PC-3 (cell line): ENCODE measurements at regions not wholly inside any gene's neighbourhood (a gene's known extent, or its start where the extent isn't known, plus 50 kb on each side); places are given as distances from the start of the nearest gene placed in this dataset.
A peak's percentile ranks its signal among the peaks of the same experiment; 100 is the strongest.

Experiments
- ATAC-seq: fragments of 200-7000 bp; cut with Tn5 transposase; 2 replicates; pipeline ENCODE4 v1.9.1; 2020; ENCODE audit warnings: mild to moderate bottlenecking, moderate library complexity
- BruUV-seq: library from RNA; stranded (reverse); fragments of 400-500 nt; replicated peaks from 2 replicates; lab custom pipeline; 2021; lab: Mats Ljungman, UMichigan
- CTCF ChIA-PET: fragments of 300-600 bp; sonication (Branson Sonifier 250); formaldehyde crosslinking; loops from one replicate; lab custom pipeline; 2022; ENCODE audit warnings: antibody characterized with exemption; lab: Charles Lee
- POLR2A ChIA-PET: fragments of 300-600 bp; sonication (Branson Sonifier 250); formaldehyde crosslinking; loops from one replicate; lab custom pipeline; 2022; ENCODE audit warnings: antibody characterized with exemption; ENCODE audit not compliant: unreplicated experiment; lab: Charles Lee
- DNase-seq: peaks from one replicate; pipeline ENCODE4 v3.0.0-alpha.2; 2015
- H2AFZ ChIP-seq: fragments of 300-600 bp; sonication (generic); 2 replicates; pipeline ENCODE4 v1.6.0; 2016; ENCODE audit warnings: antibody characterized with exemption, low read length
- H3F3A ChIP-seq: fragments of 300-600 bp; sonication (generic); one replicate; pipeline ENCODE4 v1.6.0; 2017; ENCODE audit warnings: antibody characterized with exemption, low read length, control low read depth, mild to moderate bottlenecking; ENCODE audit not compliant: unreplicated experiment
- H3K27ac ChIP-seq: fragments of 300-600 bp; sonication (generic); 2 replicates; pipeline ENCODE4 v1.5.1; 2016; ENCODE audit warnings: mild to moderate bottlenecking, low read length
- H3K27me3 ChIP-seq: fragments of 300-600 bp; sonication (generic); 2 replicates; pipeline ENCODE4 v1.6.1; 2016; ENCODE audit warnings: low read length, mixed read lengths
- H3K36me3 ChIP-seq: fragments of 300-600 bp; sonication (generic); 2 replicates; pipeline ENCODE4 v1.6.1; 2016; ENCODE audit warnings: low read depth, mixed run types, low read length, mixed read lengths
- H3K4me1 ChIP-seq: fragments of 300-600 bp; sonication (generic); 2 replicates; pipeline ENCODE4 v1.5.1; 2016; ENCODE audit warnings: low read length; ENCODE audit not compliant: insufficient read depth
- H3K4me2 ChIP-seq: fragments of 300-600 bp; sonication (generic); 2 replicates; pipeline ENCODE4 v1.6.0; 2016; ENCODE audit warnings: low read length
- H3K4me3 ChIP-seq: fragments of 300-600 bp; sonication (generic); 2 replicates; pipeline ENCODE4 v1.5.1; 2016; ENCODE audit warnings: mild to moderate bottlenecking, low read length, mixed read lengths
- H3K79me2 ChIP-seq: fragments of 300-600 bp; sonication (generic); 2 replicates; pipeline ENCODE4 v1.6.1; 2017; ENCODE audit warnings: low read length, mixed read lengths
- H3K9ac ChIP-seq: fragments of 300-600 bp; sonication (generic); 2 replicates; pipeline ENCODE4 v1.6.0; 2016; ENCODE audit warnings: mild to moderate bottlenecking, low read length
- H3K9me2 ChIP-seq: fragments of 300-600 bp; sonication (generic); replicated peaks from 2 replicates; pipeline ENCODE4 v1.6.1; 2016; ENCODE audit warnings: mixed run types, low read length, mixed read lengths
- H3K9me3 ChIP-seq: fragments of 300-600 bp; sonication (generic); 2 replicates; pipeline ENCODE4 v1.6.1; 2016; ENCODE audit warnings: low read length, mixed read lengths
- H4K20me1 ChIP-seq: fragments of 300-600 bp; sonication (generic); 2 replicates; pipeline ENCODE4 v1.6.1; 2016; ENCODE audit warnings: low read length, mixed read lengths
- EZH2 ChIP-seq: fragments of 300-600 bp; sonication (generic); IDR thresholded peaks from one replicate; pipeline ENCODE4 v1.6.1; 2017; ENCODE audit warnings: antibody characterized with exemption, mild to moderate bottlenecking, low read length; ENCODE audit not compliant: unreplicated experiment
- EZH2phosphoT487 ChIP-seq: fragments of 300-600 bp; sonication (generic); IDR thresholded peaks from 2 replicates; pipeline ENCODE4 v1.6.1; 2018; ENCODE audit warnings: mild to moderate bottlenecking, antibody characterized with exemption, low read length, borderline replicate concordance
- intact Hi-C: fragments of 100-400 bp; cut with micrococcal nuclease; formaldehyde crosslinking; loops from 2 replicates; pipeline ENCODE4 v1.9.0; 2023
- TF ChIP-seq, protein P1 (sequence below): fragments of 300-600 bp; sonication (generic); conservative IDR thresholded peaks from 2 replicates; pipeline ENCODE4 v1.5.1; 2017; ENCODE audit warnings: antibody characterized with exemption, low read depth, mild to moderate bottlenecking, low read length

- ChIA-PET POLR2A (no interaction called here), CTCF (no interaction called here)
- Histone ChIP-seq H3K4me1 (peaks cover 8% of the 10 kb centered on the region; the same call in 1 of the 2 replicates), H3F3A (no peaks in the 10 kb centered on the region), H2AFZ (no peak overlapping the region), H3K4me3 (0 out of 2 replicates have a peak overlapping the region, but pooled peaks have one; percentile 30), H3K9me2 (no peaks in the 10 kb centered on the region), H3K79me2 (no peaks in the 10 kb centered on the region), H4K20me1 (no peaks in the 10 kb centered on the region), H3K27ac (peak overlapping the region; percentile 40; the same call in 1 of the 2 replicates), H3K36me3 (no peaks in the 10 kb centered on the region), H3K9me3 (no peaks in the 10 kb centered on the region), H3K9ac (no peak overlapping the region), H3K27me3 (no peaks in the 10 kb centered on the region), H3K4me2 (peak overlapping the region; percentile 71)
- TF ChIP-seq, protein P1, sequence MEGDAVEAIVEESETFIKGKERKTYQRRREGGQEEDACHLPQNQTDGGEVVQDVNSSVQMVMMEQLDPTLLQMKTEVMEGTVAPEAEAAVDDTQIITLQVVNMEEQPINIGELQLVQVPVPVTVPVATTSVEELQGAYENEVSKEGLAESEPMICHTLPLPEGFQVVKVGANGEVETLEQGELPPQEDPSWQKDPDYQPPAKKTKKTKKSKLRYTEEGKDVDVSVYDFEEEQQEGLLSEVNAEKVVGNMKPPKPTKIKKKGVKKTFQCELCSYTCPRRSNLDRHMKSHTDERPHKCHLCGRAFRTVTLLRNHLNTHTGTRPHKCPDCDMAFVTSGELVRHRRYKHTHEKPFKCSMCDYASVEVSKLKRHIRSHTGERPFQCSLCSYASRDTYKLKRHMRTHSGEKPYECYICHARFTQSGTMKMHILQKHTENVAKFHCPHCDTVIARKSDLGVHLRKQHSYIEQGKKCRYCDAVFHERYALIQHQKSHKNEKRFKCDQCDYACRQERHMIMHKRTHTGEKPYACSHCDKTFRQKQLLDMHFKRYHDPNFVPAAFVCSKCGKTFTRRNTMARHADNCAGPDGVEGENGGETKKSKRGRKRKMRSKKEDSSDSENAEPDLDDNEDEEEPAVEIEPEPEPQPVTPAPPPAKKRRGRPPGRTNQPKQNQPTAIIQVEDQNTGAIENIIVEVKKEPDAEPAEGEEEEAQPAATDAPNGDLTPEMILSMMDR: no peak
- no peak for TF ChIP-seq EZH2
- no peak for TF ChIP-seq EZH2phosphoT487
- intact Hi-C loops: no loop called here
- no peak for DNase-seq
- no peak for ATAC-seq
- no TSS peak for BruUV-seq
Measured at GRCh38 chr4:92199135-92199534, 104.6 kb upstream of the GRID2 start.

GRCh38 chr4:92210906-92211305, 92.9 kb upstream of the GRID2 start:
- DNase-seq (no peak), ATAC-seq (no peak)
- no peaks in the 10 kb centered on the region for H4K20me1 ChIP-seq
- H3K4me3 ChIP-seq: no peak overlapping the region
- H3F3A ChIP-seq: no peaks in the 10 kb centered on the region
- ChIA-PET CTCF (no interaction called here), POLR2A (no interaction called here)
- no peaks in the 10 kb centered on the region for H3K9me3 ChIP-seq
- H3K4me2 ChIP-seq: no peak overlapping the region
- H2AFZ ChIP-seq: no peak overlapping the region
- H3K4me1 ChIP-seq: no peaks in the 10 kb centered on the region
- H3K9ac ChIP-seq: no peak overlapping the region
- intact Hi-C loops: no loop called here
- no peaks in the 10 kb centered on the region for H3K27me3 ChIP-seq
- H3K79me2 ChIP-seq: no peaks in the 10 kb centered on the region
- no peaks in the 10 kb centered on the region for H3K36me3 ChIP-seq
- no peak overlapping the region for H3K27ac ChIP-seq
- TF ChIP-seq EZH2phosphoT487: no peak
- H3K9me2 ChIP-seq: no peaks in the 10 kb centered on the region
- BruUV-seq: no TSS peak

GRCh38 chr4:92215476-92215875, 88.3 kb upstream of the GRID2 start:
- H3K9ac ChIP-seq: no peak overlapping the region
- H3K79me2 ChIP-seq: no peaks in the 10 kb centered on the region
- no peak overlapping the region for H2AFZ ChIP-seq
- H3K4me2 ChIP-seq: no peak overlapping the region
- no peak for ATAC-seq
- H3K4me1 ChIP-seq: no peaks in the 10 kb centered on the region
- H3K27ac ChIP-seq: no peak overlapping the region
- no peaks in the 10 kb centered on the region for H3K27me3 ChIP-seq
- H3F3A ChIP-seq: no peaks in the 10 kb centered on the region
- no peaks in the 10 kb centered on the region for H3K36me3 ChIP-seq
- no peaks in the 10 kb centered on the region for H3K9me3 ChIP-seq
- H3K4me3 ChIP-seq: no peak overlapping the region
- CTCF ChIA-PET: no interaction called here
- H4K20me1 ChIP-seq: no peaks in the 10 kb centered on the region
- BruUV-seq: no TSS peak
- TF ChIP-seq, protein P1: no peak
- no peak for TF ChIP-seq EZH2phosphoT487
- TF ChIP-seq EZH2: no peak
- POLR2A ChIA-PET: no interaction called here
- H3K9me2 ChIP-seq: no peaks in the 10 kb centered on the region
- DNase-seq: no peak
- intact Hi-C loops: no loop called here
